Naive B cell (primary cell): ENCODE measurements at regions not wholly inside any gene's neighbourhood (a gene's known extent, or its start where the extent isn't known, plus 50 kb on each side); places are given as distances from the start of the nearest gene placed in this dataset.

Experiments used
- ATAC-seq, 2 donors: fragments of 150-1000 bp; cut with Tn5 transposase; 2 replicates each; pipeline ENCODE4 v1.10.0; 2021; ENCODE audit warnings: low read depth in 2 of 2, mild to moderate bottlenecking in 2 of 2, moderate library complexity in 2 of 2
- DNase-seq: peaks from one replicate; pipeline ENCODE4 v3.0.0; 2022
- H3K27ac Mint-ChIP-seq, 6 donors: one replicate each; pipeline ENCODE4 v1.8.0; 2020 to 2022; ENCODE audit warnings: mild to moderate bottlenecking in 6 of 6, mixed read lengths in 6 of 6, moderate library complexity in 5 of 6, inconsistent platforms in 2 of 6
- H3K27me3 Mint-ChIP-seq, 3 donors: one replicate each; pipeline ENCODE4 v1.8.0; 2021 to 2022; ENCODE audit warnings: mixed read lengths in 3 of 3, mild to moderate bottlenecking in 1 of 3
- H3K36me3 Mint-ChIP-seq, 2 donors: one replicate each; pipeline ENCODE4 v1.8.0; 2020 to 2022; ENCODE audit warnings: mixed read lengths in 2 of 2, inconsistent platforms in 1 of 2, mild to moderate bottlenecking in 1 of 2
- H3K4me1 Mint-ChIP-seq, 3 donors: one replicate each; pipeline ENCODE4 v1.8.0; 2020 to 2022; ENCODE audit warnings: mixed read lengths in 3 of 3, inconsistent platforms in 1 of 3, mild to moderate bottlenecking in 1 of 3, moderate library complexity in 1 of 3
- H3K4me3 Mint-ChIP-seq, 8 donors: one replicate each; pipeline ENCODE4 v1.8.0; 2020 to 2022; ENCODE audit warnings: mild to moderate bottlenecking in 8 of 8, mixed read lengths in 8 of 8, moderate library complexity in 8 of 8, inconsistent platforms in 2 of 8
- H3K9me3 Mint-ChIP-seq, 7 donors: one replicate each; pipeline ENCODE4 v1.8.0; 2020 to 2022; ENCODE audit warnings: mixed read lengths in 7 of 7, mild to moderate bottlenecking in 5 of 7, inconsistent platforms in 2 of 7, moderate library complexity in 1 of 7

GRCh38 chr3:115550285-115550761, 73.0 kb upstream of the GAP43 start:
- H3K9me3 Mint-ChIP-seq = peaks cover 0 to 1% (median 0%) of the 10 kb centered on the region in 7 donors
- no peak for ATAC-seq
- no peaks in the 10 kb centered on the region for H3K36me3 Mint-ChIP-seq

GRCh38 chr3:115551016-115551415, 72.3 kb upstream of the GAP43 start:
- H3K4me1 Mint-ChIP-seq = no peaks in the 10 kb centered on the region
- no peak overlapping the region for H3K27ac Mint-ChIP-seq
- H3K27me3 Mint-ChIP-seq = peaks cover 22 to 23% (median 23%) of the 10 kb centered on the region in 3 donors
- DNase-seq = no peak
- H3K4me3 Mint-ChIP-seq = no peak overlapping the region
- H3K36me3 Mint-ChIP-seq = no peaks in the 10 kb centered on the region
- no peak for ATAC-seq
- H3K9me3 Mint-ChIP-seq = peaks cover 0 to 1% (median 0%) of the 10 kb centered on the region in 7 donors

More at GRCh38 chr3:115550285-115550761, 73.0 kb upstream of the GAP43 start:
- Mint-ChIP-seq H3K4me1 (no peaks in the 10 kb centered on the region), H3K27me3 (peaks cover 22 to 24% (median 23%) of the 10 kb centered on the region in 3 donors), H3K4me3 (no peak overlapping the region), H3K27ac (no peak overlapping the region)
- DNase-seq = no peak

- ATAC-seq (no peak), DNase-seq (no peak)
- H3K36me3 Mint-ChIP-seq = no peaks in the 10 kb centered on the region
- peaks cover 17 to 23% (median 18%) of the 10 kb centered on the region in 3 donors for H3K27me3 Mint-ChIP-seq
- no peaks in the 10 kb centered on the region for H3K4me1 Mint-ChIP-seq
- no peak overlapping the region for H3K4me3 Mint-ChIP-seq
- H3K27ac Mint-ChIP-seq = no peak overlapping the region
- peaks cover 0 to 1% (median 0%) of the 10 kb centered on the region in 7 donors for H3K9me3 Mint-ChIP-seq
Observed at GRCh38 chr3:115552007-115552406, 71.3 kb upstream of the GAP43 start.

- ATAC-seq (no peak), DNase-seq (no peak)
- Mint-ChIP-seq H3K4me1 (no peaks in the 10 kb centered on the region), H3K9me3 (peaks cover 0 to 1% (median 0%) of the 10 kb centered on the region in 7 donors), H3K36me3 (no peaks in the 10 kb centered on the region), H3K4me3 (no peak overlapping the region), H3K27ac (no peak overlapping the region), H3K27me3 (peaks cover 17 to 23% (median 18%) of the 10 kb centered on the region in 3 donors)
Observed at GRCh38 chr3:115553796-115554486, 69.4 kb upstream of the GAP43 start.

GRCh38 chr3:115554487-115554807, 68.9 kb upstream of the GAP43 start:
- Mint-ChIP-seq H3K9me3 (peaks cover 0 to 1% (median 0%) of the 10 kb centered on the region in 7 donors), H3K36me3 (no peaks in the 10 kb centered on the region), H3K27me3 (peaks cover 17 to 23% (median 18%) of the 10 kb centered on the region in 3 donors), H3K27ac (no peak overlapping the region), H3K4me3 (no peak overlapping the region), H3K4me1 (no peaks in the 10 kb centered on the region)
- DNase-seq (no peak), ATAC-seq (no peak)

GRCh38 chr3:115562636-115563267, 60.6 kb upstream of the GAP43 start:
- Mint-ChIP-seq H3K27ac (no peak overlapping the region), H3K9me3 (peaks cover 0 to 4% (median 0%) of the 10 kb centered on the region in 7 donors), H3K36me3 (no peaks in the 10 kb centered on the region), H3K4me3 (no peak overlapping the region), H3K4me1 (no peaks in the 10 kb centered on the region), H3K27me3 (peaks cover 13 to 28% (median 21%) of the 10 kb centered on the region in 3 donors)
- ATAC-seq (no peak), DNase-seq (no peak)

GRCh38 chr3:115563984-115564383, 59.3 kb upstream of the GAP43 start:
- Mint-ChIP-seq H3K4me3 (no peak overlapping the region), H3K9me3 (peaks cover 0 to 4% (median 0%) of the 10 kb centered on the region in 7 donors), H3K4me1 (no peaks in the 10 kb centered on the region), H3K27ac (no peak overlapping the region), H3K36me3 (no peaks in the 10 kb centered on the region), H3K27me3 (peaks cover 13 to 28% (median 21%) of the 10 kb centered on the region in 3 donors)
- DNase-seq (no peak), ATAC-seq (no peak)

GRCh38 chr3:115571413-115571812, 51.9 kb upstream of the GAP43 start:
- no peak for DNase-seq
- Mint-ChIP-seq H3K27me3 (peaks cover 8 to 20% (median 17%) of the 10 kb centered on the region in 3 donors), H3K4me3 (no peak overlapping the region), H3K27ac (no peak overlapping the region), H3K9me3 (peaks cover 0 to 7% (median 0%) of the 10 kb centered on the region in 7 donors), H3K4me1 (no peaks in the 10 kb centered on the region), H3K36me3 (no peaks in the 10 kb centered on the region)
- no peak for ATAC-seq
